ENCODE measurements at regions not wholly inside any gene's neighbourhood (a gene's known extent, or its start where the extent isn't known, plus 50 kb on each side); places are given as distances from the start of the nearest gene placed in this dataset.

DNA sequence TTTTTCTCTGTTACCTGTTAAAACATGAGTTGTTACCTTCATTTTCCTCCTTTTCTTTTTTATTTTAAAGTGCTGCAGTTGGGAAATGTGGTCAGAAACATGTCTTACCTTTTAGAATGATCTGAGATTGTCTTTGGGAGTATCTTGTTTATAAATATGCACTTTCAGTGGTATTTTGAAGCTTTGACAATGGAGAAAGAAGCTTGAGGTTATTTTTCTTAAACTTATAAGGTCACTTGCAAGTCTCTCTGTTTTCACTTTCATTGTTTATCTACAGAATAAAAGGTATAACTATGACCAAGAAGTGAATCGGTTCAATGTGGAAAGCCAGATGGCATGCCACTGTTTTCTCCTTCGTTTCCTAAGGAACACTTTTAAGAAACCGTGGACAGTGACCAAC, 167.5 kb upstream of the SLC7A11 start:
- TF ChIP-seq, protein P1, sequence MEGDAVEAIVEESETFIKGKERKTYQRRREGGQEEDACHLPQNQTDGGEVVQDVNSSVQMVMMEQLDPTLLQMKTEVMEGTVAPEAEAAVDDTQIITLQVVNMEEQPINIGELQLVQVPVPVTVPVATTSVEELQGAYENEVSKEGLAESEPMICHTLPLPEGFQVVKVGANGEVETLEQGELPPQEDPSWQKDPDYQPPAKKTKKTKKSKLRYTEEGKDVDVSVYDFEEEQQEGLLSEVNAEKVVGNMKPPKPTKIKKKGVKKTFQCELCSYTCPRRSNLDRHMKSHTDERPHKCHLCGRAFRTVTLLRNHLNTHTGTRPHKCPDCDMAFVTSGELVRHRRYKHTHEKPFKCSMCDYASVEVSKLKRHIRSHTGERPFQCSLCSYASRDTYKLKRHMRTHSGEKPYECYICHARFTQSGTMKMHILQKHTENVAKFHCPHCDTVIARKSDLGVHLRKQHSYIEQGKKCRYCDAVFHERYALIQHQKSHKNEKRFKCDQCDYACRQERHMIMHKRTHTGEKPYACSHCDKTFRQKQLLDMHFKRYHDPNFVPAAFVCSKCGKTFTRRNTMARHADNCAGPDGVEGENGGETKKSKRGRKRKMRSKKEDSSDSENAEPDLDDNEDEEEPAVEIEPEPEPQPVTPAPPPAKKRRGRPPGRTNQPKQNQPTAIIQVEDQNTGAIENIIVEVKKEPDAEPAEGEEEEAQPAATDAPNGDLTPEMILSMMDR (IDR thresholded peaks at IDR 0.05; ENCODE audit: low read length) = no peak
- no peak for TF ChIP-seq EZH2 (optimal IDR thresholded peaks at IDR 0.05; ENCODE audit: low read depth, low read length)
